NCI-H1436 treated with DMSO at 0.1 percent for 48 hours (cell line): ENCODE measurements at regions not wholly inside any gene's neighbourhood (a gene's known extent, or its start where the extent isn't known, plus 50 kb on each side); places are given as distances from the start of the nearest gene placed in this dataset.

Source experiments
- DNase-seq: peaks from one replicate; lab custom pipeline; 2025; lab: John Stamatoyannopoulos, UW

DNA sequence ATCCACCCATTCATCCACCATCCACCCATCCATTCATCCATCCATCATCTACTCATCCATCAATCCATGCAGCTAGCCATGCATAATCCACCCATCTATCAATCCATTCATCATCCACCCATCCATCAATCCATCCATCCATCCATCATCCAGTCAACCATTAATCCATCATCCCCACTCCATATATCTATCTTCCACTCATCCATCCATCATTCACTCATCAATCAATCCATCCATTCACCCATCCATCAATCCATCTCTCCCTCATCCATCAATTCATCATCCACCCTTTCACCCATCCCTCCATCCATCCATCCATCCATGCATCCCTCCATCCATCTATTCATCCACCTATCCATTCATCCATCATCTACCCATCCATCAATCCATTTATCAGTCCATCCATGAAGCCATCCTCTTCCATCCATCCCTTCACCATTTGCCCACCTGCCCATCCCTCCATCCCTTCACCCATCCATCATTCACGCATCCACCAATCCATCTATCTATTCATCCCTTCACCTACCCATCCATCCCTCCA lies 689.4 kb downstream of the BRD1 start:
- DNase-seq, result no peak

DNA sequence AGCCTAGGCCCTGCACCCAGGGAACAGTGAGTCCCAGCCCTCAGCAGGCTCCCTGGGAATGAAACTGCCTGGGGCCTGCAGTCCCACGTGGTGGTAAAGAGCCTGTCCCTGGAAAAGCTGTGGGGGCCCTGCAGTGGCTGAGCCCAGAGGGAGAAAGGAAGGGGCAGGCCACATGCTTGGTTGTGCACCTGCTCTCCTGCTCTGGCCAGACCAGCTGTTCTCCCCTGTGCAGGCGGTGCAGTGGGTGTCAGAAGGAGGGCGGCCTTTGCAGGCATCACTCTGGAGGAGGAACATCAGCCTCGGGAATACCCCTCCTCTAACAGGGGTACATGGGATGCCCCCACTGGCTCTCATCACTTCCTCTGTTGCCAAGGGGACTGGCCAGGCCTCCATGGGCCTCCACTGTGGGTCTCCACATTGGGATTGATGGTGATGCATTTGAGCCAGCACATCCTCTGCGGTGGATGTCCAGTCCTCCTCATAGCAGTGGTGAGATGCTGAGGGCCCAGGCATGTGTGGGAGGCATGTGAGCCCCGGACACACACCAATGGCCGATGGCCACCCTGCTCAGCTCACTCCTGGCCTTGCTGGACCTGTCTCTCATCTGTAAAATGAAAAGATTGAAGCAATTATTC lies 690.4 kb downstream of the BRD1 start:
- no peak for DNase-seq

DNA sequence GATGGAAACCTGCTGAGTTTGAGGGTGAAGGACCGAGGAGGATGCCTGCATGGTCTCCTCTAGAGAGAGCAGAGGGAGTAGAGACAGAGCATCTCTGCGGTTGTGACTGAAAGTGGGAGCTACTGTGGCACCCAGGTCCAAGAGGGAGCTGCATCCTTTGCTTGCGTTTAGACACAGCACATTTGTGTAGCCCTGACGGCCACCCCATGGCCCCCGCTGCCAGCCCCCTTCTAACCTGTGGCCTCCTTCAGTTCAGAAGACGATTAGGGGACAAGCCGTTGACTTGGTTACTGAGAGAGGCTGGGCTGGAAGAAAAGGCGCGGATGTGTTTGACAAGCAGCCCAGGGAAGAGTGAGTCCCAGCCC lies 690.9 kb downstream of the BRD1 start:
- DNase-seq, result no peak

DNA sequence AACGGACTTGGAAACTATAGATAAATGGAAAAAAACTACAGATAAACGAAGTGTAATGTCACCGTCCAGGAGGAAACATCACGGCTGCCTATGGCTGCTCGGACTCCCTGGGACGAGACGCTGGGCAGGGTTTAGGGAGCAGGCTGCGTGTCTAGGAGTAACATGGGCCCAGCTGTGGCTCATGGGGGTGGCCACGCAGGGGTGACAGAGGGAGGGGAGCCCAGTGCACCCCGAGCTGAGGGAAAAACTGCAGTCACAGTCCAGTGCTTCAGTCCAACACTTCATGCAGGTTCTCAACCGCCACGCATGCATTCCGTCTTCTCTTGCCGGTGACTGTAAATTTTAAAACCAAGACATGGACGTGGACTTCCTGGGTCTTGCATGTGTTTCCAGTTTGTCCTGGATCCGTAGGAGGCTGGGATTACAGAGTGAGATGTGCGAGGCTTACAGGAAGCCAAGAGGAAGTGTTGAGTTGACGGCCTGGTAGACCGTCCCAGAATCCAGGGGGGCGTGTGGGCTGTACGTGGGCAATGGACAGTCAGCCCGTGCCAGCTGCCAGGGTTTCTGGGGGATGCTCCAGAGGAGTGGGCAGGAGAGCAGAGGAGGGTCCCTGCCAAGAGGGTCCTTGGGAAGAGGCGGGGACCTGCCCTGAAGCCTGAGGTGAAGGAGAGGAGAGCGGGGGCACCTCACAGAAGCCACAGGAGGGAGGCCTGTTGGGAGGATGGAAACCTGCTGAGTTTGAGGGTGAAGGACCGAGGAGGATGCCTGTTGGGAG lies 691.4 kb downstream of the BRD1 start:
- DNase-seq, result no peak

DNA sequence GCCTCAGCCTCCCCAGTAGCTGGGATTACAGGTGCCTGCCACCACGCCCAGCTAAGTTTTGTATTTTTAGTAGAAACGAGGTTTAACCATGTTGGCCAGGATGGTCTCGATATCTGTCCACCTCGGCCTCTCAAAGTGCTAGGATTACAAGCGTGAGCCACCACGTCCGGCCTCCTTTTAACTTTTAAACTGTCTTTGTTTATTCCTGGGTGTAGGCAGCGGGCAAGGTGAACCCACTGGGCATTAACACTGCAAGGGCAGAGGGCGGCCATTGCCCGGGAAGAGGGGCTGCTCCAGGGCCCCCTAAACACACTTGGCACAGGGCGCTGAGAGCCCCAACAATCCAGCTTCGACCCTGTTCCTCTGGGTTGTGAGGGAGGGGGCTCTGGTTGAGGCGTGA lies 693.6 kb downstream of the BRD1 start:
- no peak for DNase-seq

DNA sequence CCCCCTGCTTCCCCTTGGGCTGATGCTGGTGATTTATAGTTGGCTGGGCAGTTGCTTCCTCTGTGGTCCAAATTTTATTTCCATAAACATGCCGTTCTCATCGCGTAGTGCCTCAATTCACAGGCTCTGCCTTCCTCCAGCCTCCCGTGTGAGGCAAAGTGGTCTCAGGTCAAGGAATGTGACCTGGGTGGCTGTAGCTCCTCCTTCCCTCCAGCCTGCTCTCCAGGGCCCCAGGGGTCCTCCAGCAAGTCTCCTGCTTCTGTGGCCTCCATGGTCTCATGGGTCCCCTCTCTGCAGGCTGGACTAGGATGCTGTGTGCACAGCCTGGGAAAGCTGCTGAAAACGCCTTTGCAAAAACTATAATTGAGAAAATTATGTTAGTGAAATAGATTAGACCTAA lies 694.1 kb downstream of the BRD1 start:
- DNase-seq, result no peak

DNA sequence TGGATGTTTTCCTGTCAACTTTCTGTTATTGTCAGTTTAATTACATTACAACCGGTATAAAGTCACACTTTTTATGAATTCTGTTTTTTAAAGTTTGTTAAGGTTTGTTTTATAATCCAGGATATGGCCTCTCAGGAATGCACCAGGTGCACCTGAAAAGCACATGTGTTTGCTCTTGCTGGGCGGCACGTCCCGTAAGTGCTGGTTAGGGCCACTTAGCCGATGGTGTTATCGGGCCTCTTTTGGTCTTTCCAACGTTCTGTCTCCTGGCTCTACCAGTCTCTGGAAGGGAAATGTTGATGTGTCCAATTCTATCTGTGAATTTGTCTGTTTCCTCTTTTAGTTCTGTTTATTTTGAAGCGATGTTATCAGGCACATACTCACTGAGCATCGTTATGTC lies 695.7 kb downstream of the BRD1 start:
- DNase-seq, result no peak

DNA sequence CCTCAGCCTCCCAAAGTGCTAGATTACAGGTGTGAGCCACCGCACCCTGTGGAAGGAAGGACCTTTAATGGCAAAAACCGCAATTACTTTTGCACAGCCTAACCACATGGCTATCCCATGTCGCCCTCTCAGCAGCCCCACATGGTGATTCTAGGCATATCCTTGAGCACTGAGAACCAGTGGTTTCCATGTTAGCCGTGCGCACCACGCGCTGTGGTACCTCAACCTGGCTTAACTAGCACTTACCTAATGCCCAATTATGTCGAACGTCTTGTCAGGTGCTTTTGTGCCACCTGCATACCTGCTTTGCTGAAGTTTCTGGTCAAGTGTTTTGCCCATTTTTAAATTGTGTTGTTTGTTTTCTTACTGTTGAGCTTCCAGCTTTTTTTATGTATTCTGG lies 697.9 kb downstream of the BRD1 start:
- DNase-seq, result no peak

DNA sequence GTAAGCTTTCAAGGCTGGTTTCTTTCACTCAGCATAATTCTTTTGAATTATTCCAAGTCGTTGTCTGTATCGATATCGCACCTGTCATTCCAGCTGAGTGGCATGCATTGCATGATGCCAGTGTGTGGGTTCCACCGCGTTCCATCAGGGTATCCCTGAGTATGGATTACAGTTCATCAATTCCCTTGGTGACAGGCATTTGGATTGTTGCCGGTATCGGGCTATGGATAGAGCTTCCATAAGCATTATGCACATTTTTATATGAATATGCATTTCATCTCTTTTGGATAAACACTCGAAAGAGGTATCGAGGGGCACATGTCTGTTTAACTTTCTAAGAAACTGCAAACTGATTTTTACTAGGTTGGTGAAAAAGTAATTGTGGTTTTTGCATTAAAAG lies 698.8 kb downstream of the BRD1 start:
- DNase-seq, result no peak

DNA sequence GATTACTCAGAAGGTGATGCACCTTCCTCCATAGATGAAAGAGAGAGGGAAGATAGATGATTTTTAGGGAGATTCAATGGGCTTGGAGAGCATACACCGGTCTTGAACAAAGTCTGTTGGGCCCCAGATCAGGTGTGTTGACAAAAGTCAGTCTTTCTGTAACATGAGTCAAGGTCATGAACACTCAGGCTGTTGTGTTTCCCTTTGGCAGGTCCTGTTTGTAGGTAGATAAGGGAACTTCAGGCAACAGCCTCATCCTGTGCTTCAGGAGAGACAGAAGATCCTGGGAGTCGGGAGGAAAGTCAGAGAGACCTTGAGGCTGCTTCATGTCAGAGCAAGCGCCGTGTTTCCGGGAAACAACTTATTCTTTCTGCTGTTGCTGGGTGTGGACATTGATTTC lies 703.1 kb downstream of the BRD1 start:
- DNase-seq, result no peak

DNA sequence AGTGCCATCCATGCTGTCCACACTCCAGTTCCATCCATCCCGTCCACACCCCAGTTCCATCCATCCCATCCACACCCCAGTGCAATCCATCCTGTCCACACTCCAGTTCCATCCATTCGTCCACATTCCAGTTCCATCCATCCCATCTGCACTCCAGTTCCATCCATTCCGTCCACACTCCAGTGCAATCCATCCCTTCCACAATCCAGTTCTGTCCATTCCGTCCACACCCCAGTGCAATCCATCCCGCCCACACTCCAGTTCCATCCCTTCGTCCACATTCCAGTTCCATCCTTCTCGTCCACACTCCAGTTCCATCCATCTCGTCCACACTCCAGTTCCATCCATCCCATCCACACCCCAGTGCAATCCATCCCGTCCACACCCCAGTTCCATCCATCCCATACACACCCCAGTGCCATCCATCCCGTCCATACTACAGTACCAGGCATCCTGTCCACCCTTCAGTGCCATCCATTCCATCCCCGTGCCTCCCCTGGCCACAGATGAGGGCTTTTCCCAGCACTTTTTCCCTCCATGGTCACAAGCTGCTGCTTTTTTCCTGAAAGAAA lies 704.0 kb downstream of the BRD1 start:
- no peak for DNase-seq

DNA sequence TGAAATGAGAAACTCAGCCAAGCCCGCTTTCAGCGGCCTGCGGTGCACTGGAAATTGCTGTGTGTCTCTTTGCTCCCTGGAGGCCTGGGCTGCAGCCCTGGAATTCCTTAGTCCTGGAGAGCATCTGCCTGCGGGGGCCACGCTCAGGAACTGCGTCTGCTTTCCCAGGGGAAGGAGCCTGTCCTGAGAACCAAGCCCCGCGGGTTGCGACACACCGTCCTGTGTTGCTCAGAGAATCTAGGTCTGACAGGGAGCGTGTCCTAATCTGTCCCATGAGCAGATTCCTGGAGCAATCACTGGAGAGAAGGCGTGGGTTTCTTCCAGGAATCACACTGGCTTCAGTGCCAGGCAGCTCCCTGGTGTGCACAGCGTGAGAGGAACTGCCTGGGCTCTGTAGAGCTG lies 708.1 kb downstream of the BRD1 start:
- DNase-seq, result no peak

DNA sequence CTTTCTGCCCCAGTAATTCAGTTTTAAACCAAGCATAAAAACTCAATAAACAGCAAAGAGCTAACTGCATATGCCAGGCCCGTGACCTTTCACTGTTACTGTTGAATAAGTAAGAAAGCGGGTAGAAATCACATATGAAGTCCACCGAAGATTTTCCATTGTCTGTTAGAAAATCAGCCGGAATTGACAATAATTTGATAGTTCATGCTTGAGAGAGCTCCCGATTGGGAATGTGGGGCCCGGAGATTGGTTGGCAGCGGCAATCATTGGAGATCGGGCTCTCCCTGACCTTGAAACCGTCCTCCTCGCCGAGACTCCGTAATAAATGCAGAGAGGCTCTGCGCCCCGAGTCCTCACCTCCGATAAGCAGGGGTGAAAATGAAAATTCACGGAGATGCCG lies 709.6 kb downstream of the BRD1 start:
- DNase-seq, result no peak

DNA sequence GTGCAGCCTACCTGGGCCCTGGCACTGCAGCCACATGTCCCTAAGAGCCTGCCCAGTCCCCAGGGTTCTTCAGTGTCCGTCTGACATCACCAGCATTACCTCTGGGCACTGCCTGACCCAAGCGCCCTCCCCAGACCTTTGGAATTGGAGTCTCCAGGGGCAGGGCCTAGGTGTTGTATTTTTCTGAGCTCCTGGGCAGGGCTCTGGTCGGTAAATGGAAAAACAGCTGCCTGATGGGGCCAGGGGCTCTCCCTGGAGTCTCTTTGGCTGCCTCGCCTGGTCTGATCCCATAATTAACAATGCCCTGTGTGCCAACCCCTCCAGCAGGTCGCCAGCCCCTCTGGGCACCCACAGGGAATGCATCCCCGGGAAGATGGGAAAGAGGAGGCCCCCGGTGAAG lies 710.2 kb downstream of the BRD1 start:
- DNase-seq, result no peak

DNA sequence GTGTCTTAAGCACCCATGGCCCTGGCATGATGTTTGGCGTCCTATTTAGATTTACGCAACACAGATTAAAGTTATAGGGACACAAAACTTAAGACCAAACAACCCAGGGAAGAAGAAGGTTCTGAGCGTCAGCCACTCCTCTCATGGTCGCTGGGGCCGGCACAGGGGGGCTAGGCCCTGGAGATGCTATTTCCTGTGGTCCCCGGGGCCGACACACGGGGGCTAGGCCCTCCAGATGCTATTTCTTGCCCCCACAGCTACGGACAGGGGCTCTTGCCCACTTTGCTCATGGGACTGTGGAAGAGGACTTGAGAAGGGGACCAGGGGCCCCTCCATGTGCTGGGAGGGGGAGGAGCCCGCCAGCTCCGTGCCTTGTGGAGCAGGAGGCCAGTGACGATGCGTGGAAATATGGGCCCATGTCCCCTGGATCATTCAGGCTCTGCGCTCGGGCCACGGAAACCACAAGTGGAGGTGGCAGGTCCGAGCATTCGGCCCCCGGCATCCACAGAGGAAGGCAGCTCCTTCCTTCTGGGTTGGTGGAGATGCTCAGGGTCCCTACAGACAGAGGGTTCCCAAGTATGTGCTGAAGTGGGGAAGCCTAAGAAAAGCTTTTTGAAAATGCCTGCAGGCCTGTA lies 711.1 kb downstream of the BRD1 start:
- DNase-seq, result no peak

DNA sequence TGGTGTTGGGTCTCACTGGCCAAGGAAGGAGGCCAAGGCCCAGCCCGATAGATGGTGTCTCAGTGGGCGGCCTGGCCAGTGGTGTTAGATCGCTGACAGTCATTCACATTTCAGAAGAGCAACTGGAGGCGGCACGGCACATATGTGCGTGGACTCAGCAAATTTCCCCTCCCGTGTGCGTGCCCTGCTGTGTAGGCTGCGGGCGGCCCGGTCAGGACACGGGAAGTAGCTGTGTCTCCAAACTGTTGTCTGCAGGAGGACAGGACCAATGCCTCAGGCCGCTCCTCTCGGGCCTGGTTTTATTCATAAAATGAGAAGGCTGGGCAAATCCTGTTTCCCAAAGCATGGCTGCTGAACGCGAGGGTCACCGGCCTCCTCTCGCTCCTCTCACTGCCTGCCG lies 711.7 kb downstream of the BRD1 start:
- DNase-seq, result no peak

DNA sequence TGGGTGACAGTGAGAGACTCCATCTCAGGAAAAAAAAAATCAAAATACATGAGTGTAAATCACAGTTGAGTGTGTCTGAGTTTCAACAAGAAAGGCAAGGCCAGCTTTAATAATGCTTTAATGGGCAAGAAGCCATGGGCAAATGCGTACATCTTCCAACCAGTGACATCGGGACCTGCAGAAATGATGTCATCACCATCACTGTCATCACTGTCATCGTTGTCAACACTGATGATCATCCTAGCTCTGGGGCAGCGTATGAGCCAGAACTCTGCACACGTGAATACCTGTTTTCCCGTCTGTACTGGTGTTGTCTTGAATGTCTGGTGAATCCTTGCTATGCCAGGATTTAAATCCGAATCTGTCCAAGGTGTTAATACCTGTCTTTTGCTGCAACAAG lies 712.5 kb downstream of the BRD1 start:
- no peak for DNase-seq

DNA sequence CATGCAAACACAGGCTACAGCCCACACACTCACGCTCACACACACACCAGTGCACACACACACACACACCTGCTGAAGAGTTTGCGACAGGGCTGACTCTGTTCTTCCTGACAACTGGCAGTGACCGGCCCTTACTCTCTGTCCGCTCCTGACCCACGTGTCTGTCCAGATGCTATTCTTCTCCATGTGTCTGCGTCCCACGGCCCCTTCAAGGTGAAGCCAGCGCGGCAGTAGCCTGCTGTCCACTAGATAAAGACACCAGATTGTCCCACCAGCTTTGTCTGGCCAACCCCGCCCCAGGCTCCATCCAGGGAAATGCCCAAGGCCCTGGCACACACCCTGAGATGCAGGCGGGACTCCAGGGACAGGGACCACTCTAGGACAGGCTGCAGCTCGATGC lies 713.9 kb downstream of the BRD1 start:
- DNase-seq, result no peak

DNA sequence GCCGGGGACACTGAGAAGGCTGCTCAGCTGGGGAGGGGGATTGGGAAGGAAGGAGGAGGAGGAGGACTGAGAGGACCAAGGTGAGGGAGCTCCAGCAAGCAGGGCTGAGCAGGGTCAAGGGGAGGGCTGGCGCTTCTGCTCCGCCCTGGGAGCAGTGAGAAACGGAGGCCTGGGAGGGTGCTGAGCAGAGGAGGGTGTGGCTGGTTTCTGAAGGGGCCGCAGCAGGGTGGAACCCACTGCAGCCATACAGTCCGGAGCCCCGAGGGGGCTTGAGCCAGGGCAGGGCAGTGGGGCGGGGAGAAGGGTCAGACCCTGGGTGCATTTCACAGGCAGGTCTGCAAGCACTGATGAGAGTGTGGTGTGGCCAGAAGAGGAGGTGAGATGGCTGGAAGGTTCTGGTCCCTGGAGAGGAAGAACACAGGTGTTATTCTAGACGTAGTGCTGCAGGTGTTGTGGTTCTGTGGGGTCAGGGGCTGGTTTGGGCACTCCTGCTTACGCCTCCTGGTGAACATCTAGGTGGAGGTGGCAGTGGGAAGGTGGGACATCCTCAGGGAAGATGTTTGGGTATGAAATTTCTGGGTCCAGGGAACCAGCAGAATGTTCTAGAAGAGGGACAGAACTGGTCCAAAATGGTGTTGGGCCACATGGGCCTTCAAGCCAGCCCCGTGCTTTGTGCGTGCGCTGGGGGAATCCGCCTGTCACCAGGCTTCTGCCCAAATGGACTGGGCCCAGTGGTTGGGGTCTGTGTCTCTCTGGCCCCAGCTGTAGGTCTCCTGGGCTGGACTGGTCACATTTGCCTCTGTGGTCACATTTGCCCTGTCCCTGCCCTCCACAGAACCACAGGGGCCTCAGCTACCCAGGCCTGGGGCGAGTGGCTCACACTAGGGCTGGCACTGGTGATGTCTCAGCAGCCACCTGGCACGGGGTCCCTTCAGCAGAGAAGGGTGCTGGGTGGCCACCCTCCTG lies 714.7 kb downstream of the BRD1 start:
- no peak for DNase-seq

DNA sequence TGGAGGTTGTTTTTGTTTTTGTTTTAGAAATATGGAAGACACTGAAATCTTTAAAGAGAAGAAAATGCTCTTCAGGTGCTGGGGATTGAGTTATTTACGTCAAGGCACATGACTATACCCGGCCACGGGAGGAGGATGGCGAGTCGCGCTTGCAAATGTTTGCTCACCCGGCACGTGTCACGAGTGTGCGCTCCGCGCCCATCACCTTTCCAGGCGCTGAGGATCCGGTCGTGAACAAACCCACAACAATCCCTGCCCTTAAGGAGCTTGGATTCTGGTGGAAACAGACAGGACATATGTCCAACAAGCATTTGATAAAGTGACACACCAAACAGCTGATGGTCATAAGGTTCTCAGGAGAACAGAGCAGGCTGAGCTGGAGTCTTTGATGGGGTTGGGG lies 715.5 kb downstream of the BRD1 start:
- no peak for DNase-seq

DNA sequence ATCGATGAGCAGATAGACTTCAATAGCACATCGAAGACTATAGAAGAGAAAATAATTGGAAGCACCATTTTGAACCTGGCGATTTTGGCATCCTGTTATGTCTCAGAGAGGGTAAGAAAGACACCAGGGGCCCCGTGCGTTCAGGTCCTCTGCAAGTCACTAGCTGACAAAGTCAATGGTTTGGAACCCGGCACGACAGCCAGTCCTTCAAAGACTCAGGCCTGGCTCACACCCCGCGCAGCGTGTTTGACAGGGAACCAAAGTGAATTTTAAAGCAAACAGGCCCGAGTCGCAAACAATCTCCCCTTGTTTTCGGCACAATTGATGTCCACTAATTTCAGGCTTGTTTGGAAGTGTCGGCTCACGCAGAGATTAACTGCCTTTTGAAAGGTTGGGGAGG lies 716.6 kb downstream of the BRD1 start:
- DNase-seq, result no peak
